ENCODE measurements at regions not wholly inside any gene's neighbourhood (a gene's known extent, or its start where the extent isn't known, plus 50 kb on each side); places are given as distances from the start of the nearest gene placed in this dataset.

GRCh38 chr3:167892205-167892604 is 156.7 kb downstream of the SERPINI1 start:
- no peak for ATAC-seq

- ATAC-seq: no peak
These were observed 151.6 kb downstream of the SERPINI1 start for GRCh38 chr3:167887096-167887495.

GRCh38 chr3:167886690-167887089 is 151.2 kb downstream of the SERPINI1 start:
- ATAC-seq: no peak

- no peak for ATAC-seq
These were observed 149.8 kb downstream of the SERPINI1 start for GRCh38 chr3:167885277-167885676.

GRCh38 chr3:167884481-167884880 is 149.0 kb downstream of the SERPINI1 start:
- ATAC-seq: no peak

GRCh38 chr3:167883452-167883851 is 147.9 kb downstream of the SERPINI1 start:
- no peak for ATAC-seq

GRCh38 chr3:167882057-167882667 is 146.6 kb downstream of the SERPINI1 start:
- peak in 1 of 2 donors; percentile 36 for ATAC-seq

GRCh38 chr3:167880183-167880582 is 144.7 kb downstream of the SERPINI1 start:
- no peak for ATAC-seq

GRCh38 chr3:167876620-167877281 is 141.2 kb downstream of the SERPINI1 start:
- no peak for ATAC-seq
